Ovary (tissue), 7 donors: ENCODE measurements at regions not wholly inside any gene's neighbourhood (a gene's known extent, or its start where the extent isn't known, plus 50 kb on each side); places are given as distances from the start of the nearest gene placed in this dataset.

Source experiments
- DNase-seq, 5 donors: peaks; one replicate each; pipeline ENCODE4 v3.0.0-alpha.2; 2019 to 2020
- H3K27ac ChIP-seq, 2 donors: fragments of 200-600 bp; one replicate each; pipeline versions ENCODE4 v1.5.1 to v1.8.0; 2019 to 2022
- H3K27me3 ChIP-seq: fragments of 200-600 bp; one replicate; pipeline ENCODE4 v1.8.0; 2022
- H3K36me3 ChIP-seq: fragments of 200-600 bp; sonication (generic); one replicate; pipeline ENCODE4 v1.5.1; 2019
- H3K4me1 ChIP-seq: one replicate; pipeline ENCODE4 v1.8.1; 2013; ENCODE audit warnings: mild to moderate bottlenecking, moderate library complexity; ENCODE audit not compliant: insufficient read depth
- H3K4me3 ChIP-seq: fragments of 200-600 bp; sonication (generic); one replicate; pipeline ENCODE4 v1.5.1; 2017
- H3K9me3 ChIP-seq, 2 donors: fragments of 200-600 bp in 1 of 2; sonication (generic) in 1 of 2; one replicate each; pipeline versions ENCODE4 v1.5.1 to v1.8.1; 2013 to 2019; ENCODE audit warnings: mild to moderate bottlenecking in 1 of 2, moderate library complexity in 1 of 2
- EP300 ChIP-seq: sonication (generic); formaldehyde crosslinking; IDR thresholded peaks from one replicate; pipeline ENCODE4 v1.6.1; 2017; ENCODE audit warnings: antibody characterized with exemption
- POLR2A ChIP-seq: fragments of 450-650 bp; IDR thresholded peaks from one replicate; pipeline ENCODE4 v1.6.1; 2017; ENCODE audit warnings: antibody characterized with exemption, mild to moderate bottlenecking, moderate library complexity
- WGBS, 3 donors: extraction: QIAGEN DNeasy Blood & Tissue Kit in 1 of 3; methylation state at CpG; one replicate each; pipeline versions ENCODE4 v1.1.5 to v1.1.7; 2013 to 2017; 5-methylcytosine and 5-hydroxymethylcytosine counted together
- intact Hi-C, 4 donors: fragments of 100-400 bp; cut with DNase I; formaldehyde crosslinking; loops; one replicate each; pipeline versions ENCODE4 v1.11.0 to v1.15.1; 2022 to 2023
- TF ChIP-seq, protein P1 (sequence below), 3 donors: fragments of 450-650 bp in 2 of 3; fragments of 200-600 bp in 1 of 3; IDR thresholded peaks; one replicate each; pipeline versions ENCODE4 v1.5.1 to v1.8.0; 2016 to 2022; ENCODE audit warnings: antibody characterized with exemption in 3 of 3, mild to moderate bottlenecking in 1 of 3
- donor health status: DM: no; HTN: no; CAD: no; lungs with moderate emphysema.
- donor health status: DM: no; HTN: no; CAD: no.
- donor health status: Bipolar disorder and iron deficiency.
- donor health status: DM: no; HTN: no; CAD: no.
- donor health status: DM: yes; HTN: yes; CAD: no.

DNA sequence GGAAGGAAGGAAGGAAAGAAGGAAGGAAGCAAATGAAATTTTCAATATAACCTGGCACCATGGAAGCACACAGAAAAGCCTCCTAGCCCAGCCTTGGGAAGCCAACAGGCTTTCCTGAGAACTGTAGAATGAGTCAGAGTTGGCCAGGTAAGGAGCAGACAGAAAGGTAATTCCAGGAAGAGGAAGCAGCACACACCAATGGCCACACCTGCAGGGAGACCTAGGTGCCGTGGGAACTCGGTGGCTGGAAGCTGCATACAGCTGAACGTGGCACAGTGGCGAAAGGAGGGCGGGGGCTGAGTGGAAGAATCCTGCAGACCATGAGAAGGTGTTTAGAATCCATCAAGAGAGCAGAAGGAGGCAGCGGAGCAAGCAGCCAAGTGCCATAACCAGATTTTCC lies 224.8 kb upstream of the RREB1 start:
- Histone ChIP-seq H3K27ac (no peak overlapping the region), H3K4me3 (no peak overlapping the region), H3K27me3 (no peaks in the 10 kb centered on the region), H3K36me3 (no peaks in the 10 kb centered on the region), H3K9me3 (no peaks in the 10 kb centered on the region), H3K4me1 (no peaks in the 10 kb centered on the region)
- DNase-seq, result no peak
- TF ChIP-seq EP300, result no peak
- no peak for TF ChIP-seq POLR2A
- TF ChIP-seq, protein P1, sequence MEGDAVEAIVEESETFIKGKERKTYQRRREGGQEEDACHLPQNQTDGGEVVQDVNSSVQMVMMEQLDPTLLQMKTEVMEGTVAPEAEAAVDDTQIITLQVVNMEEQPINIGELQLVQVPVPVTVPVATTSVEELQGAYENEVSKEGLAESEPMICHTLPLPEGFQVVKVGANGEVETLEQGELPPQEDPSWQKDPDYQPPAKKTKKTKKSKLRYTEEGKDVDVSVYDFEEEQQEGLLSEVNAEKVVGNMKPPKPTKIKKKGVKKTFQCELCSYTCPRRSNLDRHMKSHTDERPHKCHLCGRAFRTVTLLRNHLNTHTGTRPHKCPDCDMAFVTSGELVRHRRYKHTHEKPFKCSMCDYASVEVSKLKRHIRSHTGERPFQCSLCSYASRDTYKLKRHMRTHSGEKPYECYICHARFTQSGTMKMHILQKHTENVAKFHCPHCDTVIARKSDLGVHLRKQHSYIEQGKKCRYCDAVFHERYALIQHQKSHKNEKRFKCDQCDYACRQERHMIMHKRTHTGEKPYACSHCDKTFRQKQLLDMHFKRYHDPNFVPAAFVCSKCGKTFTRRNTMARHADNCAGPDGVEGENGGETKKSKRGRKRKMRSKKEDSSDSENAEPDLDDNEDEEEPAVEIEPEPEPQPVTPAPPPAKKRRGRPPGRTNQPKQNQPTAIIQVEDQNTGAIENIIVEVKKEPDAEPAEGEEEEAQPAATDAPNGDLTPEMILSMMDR (IDR thresholded peaks at IDR 0.05), result no peak
- intact Hi-C loops, result no loop called here
- 93 to 98% (median 97%) methylated on average over 6 of the region's 6 CpGs for WGBS, 3 donors

DNA sequence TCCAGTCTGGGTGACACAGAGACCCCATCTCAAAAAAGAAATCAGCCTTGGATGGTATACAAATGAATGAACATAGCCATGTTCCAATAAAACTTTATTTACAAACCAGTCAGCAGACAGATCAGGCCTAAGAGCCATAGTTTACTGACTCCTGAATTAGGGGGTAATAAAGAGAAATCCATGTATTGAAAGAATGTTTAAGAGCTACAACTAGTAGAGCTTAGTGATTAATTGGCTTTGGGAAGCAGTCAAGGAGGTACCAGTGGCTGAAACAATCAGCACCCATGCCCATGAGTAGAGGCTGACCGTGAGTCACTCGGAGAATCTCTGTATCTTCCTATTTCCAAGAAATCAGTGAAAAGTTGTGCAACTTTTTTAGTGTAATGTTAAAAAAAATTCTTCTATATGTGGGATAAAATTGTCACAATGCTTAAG lies 223.6 kb upstream of the RREB1 start:
- TF ChIP-seq, protein P1 (IDR thresholded peaks at IDR 0.05), result no peak
- TF ChIP-seq EP300, result no peak
- no peak for TF ChIP-seq POLR2A
- 39 to 47% (median 44%) methylated on average over 2 of the region's 2 CpGs for WGBS, 3 donors
- Histone ChIP-seq H3K4me3 (no peak overlapping the region), H3K27ac (no peak overlapping the region), H3K4me1 (no peaks in the 10 kb centered on the region), H3K27me3 (no peaks in the 10 kb centered on the region), H3K36me3 (no peaks in the 10 kb centered on the region), H3K9me3 (no peaks in the 10 kb centered on the region)
- intact Hi-C loops, result no loop called here
- no peak for DNase-seq

DNA sequence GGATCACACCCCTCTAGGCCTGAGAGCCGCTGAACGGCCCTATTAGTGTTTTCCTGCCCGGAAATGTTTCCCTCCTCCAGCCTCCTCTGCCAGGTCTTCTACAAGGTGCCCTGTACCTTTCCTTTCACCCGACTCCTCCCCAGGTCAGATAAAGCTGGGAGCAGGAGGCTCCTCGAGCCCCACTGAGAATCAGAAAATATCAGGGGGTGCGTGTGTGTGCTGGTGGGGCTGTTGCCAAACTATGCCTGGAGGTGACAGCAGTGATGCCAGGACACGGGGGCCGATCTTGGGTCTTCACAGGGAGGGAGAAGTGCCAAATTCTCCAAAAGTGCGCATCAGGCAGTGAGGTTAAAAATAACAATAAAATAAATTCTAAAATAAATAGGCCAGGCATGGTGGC lies 222.8 kb upstream of the RREB1 start:
- no peaks in the 10 kb centered on the region for H3K9me3 ChIP-seq
- H3K27me3 ChIP-seq, result no peaks in the 10 kb centered on the region
- no peaks in the 10 kb centered on the region for H3K36me3 ChIP-seq
- intact Hi-C loops, result no loop called here
- H3K4me1 ChIP-seq, result no peaks in the 10 kb centered on the region
- TF ChIP-seq, protein P1 (IDR thresholded peaks at IDR 0.05), result no peak
- TF ChIP-seq POLR2A (no peak), EP300 (no peak)
- no peak overlapping the region for H3K27ac ChIP-seq
- DNase-seq, result no peak
- no peak overlapping the region for H3K4me3 ChIP-seq
- WGBS, 3 donors, result 89 to 96% (median 94%) methylated on average over 9 of the region's 9 CpGs

DNA sequence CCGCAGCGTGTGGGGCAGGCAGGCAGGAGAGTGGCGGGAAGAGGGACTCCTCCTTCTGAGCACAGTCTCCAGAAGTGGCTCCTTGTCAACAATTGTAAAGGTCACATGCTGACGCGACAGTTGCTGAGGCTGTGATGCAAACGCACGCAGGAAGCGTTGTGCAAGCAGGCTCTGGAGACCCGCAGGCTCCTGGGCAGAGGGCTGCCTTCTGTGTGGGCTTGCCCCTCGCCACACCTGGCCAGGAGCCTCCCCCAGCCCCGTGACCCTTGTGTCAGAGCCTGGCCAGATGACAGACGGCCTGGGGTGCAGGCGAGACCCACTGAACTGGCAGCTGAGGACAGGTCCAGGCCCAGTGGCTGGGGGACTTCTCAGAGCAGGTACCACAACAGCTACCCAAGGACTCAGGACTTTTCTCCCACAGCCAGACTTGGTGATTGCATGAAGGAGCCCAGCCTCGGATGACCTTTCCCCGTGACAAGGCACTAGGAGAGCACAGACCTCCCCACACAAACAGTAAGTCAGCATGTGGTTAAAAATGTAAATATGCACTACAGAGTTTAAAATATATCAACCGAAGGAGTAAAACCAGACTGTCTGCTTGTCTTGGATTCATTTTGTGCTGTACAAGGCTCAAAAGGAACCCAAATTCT lies 222.1 kb upstream of the RREB1 start:
- intact Hi-C loops, result no loop called here
- no peak for DNase-seq
- no peaks in the 10 kb centered on the region for H3K4me1 ChIP-seq
- H3K9me3 ChIP-seq, result no peaks in the 10 kb centered on the region
- no peaks in the 10 kb centered on the region for H3K36me3 ChIP-seq
- no peak overlapping the region for H3K4me3 ChIP-seq
- 80 to 81% (median 81%) methylated on average over 16 of the region's 16 CpGs for WGBS, 3 donors
- no peak for TF ChIP-seq EP300
- TF ChIP-seq, protein P1 (IDR thresholded peaks at IDR 0.05), result no peak
- TF ChIP-seq POLR2A, result no peak
- H3K27me3 ChIP-seq, result no peaks in the 10 kb centered on the region
- H3K27ac ChIP-seq, result no peak overlapping the region
